ENCODE measurements at regions not wholly inside any gene's neighbourhood (a gene's known extent, or its start where the extent isn't known, plus 50 kb on each side); places are given as distances from the start of the nearest gene placed in this dataset.
"Not testable (repeated sequence)": the region's sequence is repeated elsewhere in the genome, so short reads cannot be mapped to it uniquely, and the experiment has no call there.

DNA sequence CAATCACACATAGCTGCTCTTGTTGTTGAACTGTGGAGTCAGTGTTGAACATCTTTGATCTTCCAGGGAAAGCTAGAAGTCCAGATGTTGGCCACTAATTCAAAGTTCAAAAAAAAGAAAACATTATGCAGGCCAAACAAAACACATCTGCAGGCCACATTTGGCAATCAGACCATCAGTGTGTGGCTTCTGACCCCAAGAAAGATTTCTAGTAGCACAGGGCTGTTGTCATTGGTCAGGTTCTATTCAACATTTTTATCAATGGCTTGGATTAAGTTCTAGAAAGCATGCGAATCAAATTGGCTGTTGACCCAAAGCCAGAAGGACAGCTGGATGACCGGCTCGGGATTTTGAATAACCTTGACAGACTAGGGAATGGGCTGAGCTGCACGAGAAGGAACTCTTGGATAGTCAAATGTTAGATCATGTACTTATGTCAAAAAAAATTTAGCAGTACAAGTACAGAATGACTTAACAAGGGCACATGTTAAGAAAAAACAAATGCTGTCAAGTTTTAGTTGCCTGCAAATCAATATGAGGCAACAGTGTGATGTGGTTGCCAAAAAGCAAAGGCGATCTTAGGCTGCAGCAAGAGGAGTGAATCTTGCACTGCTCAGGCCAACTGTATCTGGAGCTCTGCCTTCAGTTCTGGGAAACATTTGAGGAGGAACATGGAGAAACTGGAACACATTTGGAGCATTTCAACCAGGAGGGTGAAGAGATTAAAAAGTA is 187.6 kb downstream of the RGS9 start:
- ChIA-PET CTCF (no interaction called here), POLR2A (no interaction called here)

DNA sequence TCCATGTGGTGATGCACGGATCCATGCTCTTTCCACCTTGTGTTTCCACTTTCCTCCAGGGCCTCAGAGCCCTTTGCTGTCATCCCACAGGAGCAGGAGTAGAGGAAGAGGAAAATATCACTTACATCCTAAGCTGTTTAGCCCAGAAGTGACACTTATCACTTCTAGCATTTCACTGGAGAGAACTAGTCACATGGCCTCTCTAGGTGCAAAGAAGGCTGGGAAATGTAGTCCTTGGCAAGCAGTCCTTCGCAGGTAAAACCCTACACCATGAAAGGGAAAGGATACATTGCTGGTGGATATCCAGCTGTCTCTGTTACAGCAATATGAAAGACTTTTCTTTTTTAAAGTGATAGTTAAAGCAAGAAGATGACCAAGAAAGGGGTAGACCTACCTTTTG is 185.9 kb downstream of the RGS9 start:
- CTCF ChIA-PET: no interaction called here
- POLR2A ChIA-PET: no interaction called here

DNA sequence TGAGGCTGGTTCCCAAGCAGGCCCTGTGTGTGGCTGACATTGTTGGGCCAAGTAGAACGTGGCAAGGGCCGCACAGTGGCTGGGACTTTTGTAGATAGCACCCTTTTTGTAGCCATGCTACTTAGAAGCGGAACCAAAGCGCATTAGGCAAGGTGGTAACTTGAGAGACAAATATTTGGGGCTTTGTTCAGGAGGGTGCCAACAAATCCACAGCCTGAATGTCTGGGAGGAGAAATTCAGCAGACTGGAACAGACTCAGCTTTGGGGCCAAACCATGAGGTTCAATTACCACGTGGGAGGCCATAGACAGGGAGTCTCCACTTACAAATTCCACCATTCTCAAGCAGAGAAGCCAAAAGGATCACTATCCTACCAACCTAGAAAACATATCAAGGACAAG is 183.7 kb downstream of the RGS9 start:
- CTCF ChIA-PET: no interaction called here
- POLR2A ChIA-PET: no interaction called here

DNA sequence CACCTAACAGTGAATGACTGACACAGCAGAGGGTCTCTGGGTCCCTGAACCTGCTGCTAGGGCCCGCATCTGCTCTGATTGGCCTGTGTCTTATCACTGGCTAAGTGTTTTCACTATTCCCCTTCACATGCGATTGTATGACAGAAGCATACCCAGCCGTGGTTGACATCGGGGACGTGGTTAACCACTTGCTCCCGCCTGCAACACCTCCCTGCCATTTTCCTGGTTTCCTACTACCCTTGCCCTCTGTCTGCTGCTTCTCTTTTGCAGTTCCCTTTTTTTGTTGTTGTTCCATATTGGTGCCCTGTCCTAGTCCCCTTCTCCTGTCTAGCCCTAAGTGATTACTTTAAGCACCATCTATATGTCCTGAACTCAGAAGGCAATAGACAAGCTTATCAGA is 177.0 kb downstream of the RGS9 start:
- ChIA-PET POLR2A (no interaction called here), CTCF (no interaction called here)

DNA sequence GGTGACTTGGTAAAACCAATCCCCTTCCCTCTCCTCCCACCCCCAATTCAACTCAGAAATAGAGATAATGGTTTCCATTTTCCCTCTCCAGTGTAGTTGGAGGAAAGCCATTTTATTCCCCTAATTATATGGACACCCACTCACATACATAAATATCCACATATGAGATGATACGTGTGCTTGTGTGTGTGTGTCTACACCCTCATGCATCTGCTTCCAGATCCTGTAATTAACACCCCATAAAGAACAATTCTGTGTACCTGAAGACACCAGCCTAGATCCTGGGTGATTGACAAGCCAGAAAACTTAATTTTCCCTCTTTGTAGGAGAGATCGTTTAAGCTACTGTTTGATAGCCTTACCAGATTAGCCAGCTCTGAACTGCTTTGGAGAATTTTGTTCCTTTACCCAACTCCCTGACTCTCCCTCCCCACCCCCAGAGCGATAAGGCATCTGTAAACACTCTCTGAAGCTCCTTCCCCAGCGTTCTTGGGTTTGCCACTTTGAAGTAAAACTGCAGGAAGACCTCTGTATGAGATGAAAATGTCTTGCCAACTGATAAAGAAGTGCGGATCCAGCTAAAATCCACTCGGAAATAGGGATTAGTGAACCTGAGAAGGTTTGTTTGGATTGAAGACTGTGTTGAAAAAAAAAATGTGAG is 175.7 kb downstream of the RGS9 start:
- ChIA-PET POLR2A (no interaction called here), CTCF (no interaction called here)

DNA sequence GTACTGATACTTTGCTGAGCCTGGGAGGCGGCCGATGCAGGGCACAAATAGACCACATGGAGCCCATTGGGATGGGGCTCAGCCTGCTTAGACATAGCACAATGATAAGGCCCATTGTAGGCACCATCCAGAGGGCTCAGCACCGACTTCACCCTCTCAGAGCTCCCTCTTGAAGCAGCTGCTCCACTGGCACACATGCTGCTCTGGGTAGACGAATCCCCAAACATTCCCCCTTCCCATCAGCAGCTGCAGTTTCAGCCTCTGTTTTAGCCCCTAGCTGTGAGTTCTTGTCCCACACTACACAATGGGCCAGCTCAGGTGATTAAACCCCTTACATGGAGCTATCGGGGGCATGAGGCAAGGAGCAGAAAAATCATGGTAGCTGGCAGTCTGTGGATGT is 174.1 kb downstream of the RGS9 start:
- CTCF ChIA-PET: interaction anchor here (0.7 kb wide), 1 partner anchor 17 kb away, joined by 3 read pairs; no protein-coding TSS in a partner anchor
- POLR2A ChIA-PET: no interaction called here

DNA sequence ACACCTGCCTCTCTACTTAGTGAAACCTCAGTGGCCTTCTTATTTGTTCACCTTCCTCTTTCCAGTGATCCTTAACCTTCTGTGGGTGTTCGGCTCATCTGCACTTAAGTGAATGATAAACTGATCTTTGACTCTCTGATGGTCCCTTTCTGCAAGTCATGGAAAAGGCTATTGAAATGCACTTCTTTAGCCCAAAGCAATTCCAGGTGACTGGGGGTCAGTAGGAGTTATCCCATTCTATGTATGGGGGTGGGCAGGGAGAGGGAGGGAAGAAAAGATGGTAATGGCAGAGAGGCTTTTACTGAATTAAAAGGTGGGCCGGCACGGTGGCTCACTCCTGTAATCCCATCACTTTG is 170.8 kb downstream of the RGS9 start:
- ChIA-PET POLR2A (no interaction called here), CTCF (interaction anchor here (1.5 kb wide), 1 partner anchor 13 kb away, joined by 4 read pairs; no protein-coding TSS in a partner anchor)

DNA sequence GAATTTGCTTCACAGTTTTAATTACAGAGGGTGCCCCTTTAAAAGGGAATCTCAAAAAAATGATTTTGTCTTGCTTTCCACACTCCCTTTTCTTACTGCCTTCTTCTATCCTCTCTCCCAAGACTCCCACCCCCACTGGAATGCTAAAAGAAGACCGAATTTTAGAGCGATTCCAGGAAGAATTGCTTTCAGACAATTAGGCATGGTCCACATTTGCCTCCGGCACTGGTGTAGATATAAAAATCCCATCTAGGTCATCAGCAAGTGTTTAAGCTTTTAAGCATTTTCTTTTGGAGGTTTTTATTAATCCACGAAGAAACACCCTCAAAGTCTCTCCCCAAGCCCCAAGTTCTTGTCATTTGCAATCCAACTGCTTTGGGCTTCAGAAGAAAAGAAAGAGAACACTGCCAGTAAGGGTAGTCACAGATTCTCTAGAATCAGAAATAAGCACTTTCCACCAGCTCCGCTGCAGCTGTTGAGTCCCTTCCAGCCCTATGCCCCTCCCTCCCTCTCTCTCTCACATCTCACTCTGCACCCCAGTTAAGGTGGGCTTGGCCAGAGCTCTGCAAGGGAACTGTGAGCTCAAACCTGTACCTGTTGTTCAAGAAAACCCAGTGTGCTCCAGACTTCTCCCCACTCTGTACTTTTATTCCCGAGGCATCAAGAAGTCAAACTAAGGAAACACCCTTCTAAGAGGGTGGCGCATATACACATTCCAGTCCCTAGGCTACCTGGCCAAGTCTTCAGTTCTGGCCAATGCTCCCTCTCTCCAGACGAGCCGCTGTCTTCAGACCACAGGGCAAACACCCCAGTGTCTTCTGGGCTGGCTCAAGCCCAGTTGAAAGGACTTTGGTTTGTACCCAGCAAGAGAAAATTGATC is 170.2 kb downstream of the RGS9 start:
- ChIA-PET CTCF (interaction anchor here (1.5 kb wide), 1 partner anchor 12 kb away, joined by 4 read pairs; no protein-coding TSS in a partner anchor), POLR2A (no interaction called here)

DNA sequence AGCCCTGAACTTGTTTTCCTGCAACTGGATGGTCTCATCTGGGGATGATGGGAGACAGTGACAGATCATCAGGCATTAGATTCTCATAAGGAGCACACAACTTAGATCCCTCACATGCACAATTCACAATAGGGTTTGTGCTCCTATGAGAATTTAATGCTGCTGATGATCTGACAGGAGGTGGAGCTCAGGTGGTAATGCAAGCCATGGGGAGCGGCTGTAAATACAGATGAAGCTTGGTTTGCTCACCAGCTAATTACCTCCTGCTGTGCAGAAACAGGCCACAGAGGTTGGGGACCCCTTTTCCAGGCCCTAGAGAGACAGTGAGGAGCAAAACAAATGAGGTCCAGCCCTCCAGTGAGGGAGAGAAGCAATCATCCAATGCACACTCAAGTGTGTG is 168.6 kb downstream of the RGS9 start:
- ChIA-PET CTCF (no interaction called here), POLR2A (no interaction called here)

DNA sequence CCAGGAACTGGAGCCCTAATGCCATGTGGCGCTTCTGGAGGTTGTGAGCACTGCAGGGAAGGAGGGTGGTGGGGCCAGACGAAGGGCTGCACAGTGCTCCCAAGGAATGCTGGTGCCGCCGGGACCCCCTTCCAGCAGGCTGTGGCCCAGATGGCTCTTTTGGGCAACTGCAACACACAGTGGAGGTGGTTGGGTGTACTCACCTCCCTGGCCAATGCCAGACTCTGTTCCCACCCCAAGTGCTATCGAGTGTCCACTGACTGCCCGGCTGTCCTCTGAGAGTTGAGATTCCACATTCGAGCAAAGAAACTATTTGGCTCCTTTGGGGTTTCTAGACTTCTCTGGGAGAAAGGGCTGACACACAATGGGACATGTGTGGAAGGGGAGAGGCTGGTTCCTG is 167.9 kb downstream of the RGS9 start:
- POLR2A ChIA-PET: no interaction called here

DNA sequence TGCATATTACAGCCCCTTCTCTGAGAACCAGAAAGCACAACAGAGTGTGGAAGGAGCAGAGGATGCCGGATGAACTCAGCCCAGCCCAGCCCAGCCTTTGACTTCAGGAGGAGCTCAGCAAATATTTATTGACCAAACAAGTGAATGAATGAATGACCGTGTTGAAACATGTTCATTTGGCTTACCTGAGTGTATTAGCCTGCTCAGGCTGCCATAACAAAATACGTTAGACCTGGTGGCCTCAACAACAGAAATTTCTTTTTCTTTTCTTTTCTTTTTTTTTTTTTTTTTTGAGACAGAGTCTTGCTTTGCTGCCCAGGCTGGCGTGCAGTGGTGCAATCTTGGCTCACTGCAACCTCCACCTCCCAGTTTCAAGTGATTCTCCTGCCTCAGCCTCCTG is 164.7 kb downstream of the RGS9 start:
- CTCF ChIA-PET, POLR2A ChIA-PET: not testable (repeated sequence)

More for the DNA sequence above, 167.9 kb downstream of the RGS9 start:
- CTCF ChIA-PET: no interaction called here

DNA sequence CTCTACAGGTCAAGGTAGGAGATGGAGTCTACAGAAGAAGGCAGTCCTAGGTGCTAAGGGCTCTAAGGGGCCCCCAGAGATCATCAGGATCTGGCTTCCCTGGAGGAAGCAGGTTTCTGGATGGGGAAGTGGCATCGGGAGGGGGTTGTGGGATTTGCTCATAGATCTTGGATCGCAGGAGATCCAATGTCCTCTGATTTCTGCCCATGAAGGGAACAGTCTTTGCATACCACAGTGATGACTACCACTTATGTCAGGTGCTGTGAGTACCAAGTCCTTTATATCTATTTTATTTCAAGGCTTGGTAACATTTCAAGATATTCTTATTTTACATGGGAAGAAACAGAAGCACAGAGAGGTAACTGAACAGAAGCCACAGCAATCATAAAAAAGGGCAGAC is 164.0 kb downstream of the RGS9 start:
- CTCF ChIA-PET: no interaction called here
- POLR2A ChIA-PET: no interaction called here

DNA sequence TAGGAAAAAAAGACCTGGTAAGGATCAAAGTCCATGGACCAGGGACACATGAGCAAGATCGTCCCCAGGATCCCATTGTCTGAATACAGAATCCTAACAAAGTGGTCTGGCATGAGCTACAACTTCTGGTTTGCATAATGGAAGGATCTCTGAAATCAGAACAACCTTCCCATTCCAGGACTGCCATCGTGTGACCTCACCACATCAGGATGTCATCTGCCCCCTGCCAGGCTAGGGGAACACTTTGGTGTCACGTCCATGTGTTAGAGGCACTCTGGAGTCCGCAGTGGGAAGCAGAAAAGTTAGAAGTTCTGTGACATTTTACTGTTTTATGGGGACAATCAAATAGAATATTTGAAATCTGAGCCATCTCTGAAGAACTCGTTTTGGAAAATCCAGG is 160.7 kb downstream of the RGS9 start:
- POLR2A ChIA-PET: no interaction called here
- CTCF ChIA-PET: no interaction called here

DNA sequence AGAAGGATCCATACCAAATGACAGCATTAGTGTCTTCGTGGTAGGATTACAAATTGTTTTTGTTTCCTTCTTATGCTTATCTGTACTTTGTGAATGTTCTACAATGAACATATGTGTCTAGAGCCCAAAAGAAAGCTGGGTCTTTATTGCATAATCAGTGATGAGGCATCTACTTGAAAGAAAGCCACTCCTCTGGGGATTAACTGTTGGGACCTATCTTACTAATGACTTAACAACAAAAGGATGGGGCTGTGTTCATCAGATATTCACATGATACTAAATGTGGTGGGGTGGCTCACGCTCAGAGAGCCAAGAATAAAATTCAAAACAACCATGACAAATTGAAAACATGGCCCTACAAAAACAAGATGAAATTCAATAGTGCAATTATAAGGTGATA is 160.2 kb downstream of the RGS9 start:
- POLR2A ChIA-PET: no interaction called here

DNA sequence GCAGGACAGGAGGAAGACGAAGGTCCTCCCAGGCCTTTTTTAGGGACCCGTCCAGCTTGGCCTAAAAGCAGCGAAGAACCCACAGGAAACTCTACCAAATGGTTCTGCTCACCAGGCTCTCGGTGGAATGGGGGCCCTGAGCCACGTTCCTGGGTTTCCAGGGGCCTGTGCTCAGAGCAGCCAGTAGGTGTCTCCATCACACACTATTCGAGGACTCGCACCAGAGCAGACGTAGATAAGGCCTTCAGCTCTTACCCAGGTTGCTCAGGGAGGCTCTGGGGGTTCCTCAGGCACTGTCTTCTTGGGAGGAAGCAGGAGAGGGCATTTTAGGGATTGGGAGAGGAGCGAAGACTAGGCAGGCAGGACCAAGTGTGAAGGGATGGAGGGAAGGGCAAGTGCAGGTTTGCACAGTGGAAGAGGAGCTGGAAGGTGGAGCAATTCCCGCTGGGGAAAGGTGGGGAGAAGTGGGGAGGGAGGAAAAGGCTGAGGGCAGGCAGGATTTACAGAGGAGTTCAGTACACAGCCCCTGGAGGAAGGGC is 157.1 kb downstream of the RGS9 start:
- POLR2A ChIA-PET: no interaction called here
- CTCF ChIA-PET: interaction anchor here (0.5 to 1.7 kb wide), 19 partner anchors 13 to 902 kb away, joined by 3 to 7 read pairs (median 4); no protein-coding TSS in a partner anchor

More for the DNA sequence above, 160.2 kb downstream of the RGS9 start:
- CTCF ChIA-PET: no interaction called here

DNA sequence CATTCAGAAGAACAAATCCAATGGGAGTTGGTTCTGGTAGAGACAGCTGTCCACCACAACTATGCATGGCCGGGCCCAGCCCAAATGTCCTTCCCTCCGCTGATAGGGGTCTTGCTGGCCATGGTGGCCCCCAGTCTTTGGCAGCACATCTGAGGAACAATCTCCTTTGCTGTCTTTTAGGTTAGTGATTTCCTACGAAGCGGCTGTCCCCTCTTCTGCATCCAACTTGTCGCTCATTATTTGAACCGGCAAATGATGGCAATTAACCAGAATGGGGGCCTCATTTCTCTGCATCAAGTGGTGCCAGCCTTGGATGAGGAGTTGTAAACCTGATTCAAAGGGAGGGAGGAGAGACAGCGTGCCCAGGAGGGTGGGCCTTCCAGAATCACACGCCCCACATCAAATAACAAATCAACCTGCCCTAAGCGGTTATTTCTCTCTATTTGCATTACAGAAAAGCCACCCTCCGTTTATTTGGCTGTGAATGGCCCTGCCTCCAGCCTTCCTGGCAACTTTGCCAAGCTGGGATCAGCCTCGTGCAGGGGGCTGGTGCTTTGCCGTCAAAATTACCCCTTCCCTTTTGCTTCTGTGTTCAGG is 156.5 kb downstream of the RGS9 start:
- CTCF ChIA-PET: interaction anchor here (0.8 to 1.7 kb wide), 9 partner anchors 40 to 872 kb away, joined by 3 to 7 read pairs (median 4); no protein-coding TSS in a partner anchor

DNA sequence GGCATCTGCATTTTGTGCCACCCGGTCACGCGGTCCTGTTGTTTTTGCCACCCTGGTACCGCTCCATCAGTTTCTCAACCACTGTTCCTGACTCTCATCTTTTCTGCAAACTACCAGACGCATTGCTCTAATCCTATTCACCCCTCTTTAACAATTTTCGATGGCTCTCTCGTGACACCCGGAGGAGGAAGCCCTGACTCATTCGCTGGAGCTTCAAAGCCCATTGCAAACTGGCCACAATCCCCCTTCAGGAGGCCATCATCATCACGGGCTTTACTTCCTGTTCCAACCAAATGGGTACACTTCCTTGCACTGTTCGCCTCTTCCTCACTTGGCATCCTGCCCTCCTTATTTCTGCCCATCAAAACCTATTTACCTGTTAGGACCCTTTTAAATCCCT is 155.3 kb downstream of the RGS9 start:
- POLR2A ChIA-PET: no interaction called here
- CTCF ChIA-PET: interaction anchor here (0.6 to 1.4 kb wide), 2 partner anchors 43 to 65 kb away, joined by 3 to 4 read pairs; no protein-coding TSS in a partner anchor

More for the DNA sequence above, 156.5 kb downstream of the RGS9 start:
- POLR2A ChIA-PET: no interaction called here

DNA sequence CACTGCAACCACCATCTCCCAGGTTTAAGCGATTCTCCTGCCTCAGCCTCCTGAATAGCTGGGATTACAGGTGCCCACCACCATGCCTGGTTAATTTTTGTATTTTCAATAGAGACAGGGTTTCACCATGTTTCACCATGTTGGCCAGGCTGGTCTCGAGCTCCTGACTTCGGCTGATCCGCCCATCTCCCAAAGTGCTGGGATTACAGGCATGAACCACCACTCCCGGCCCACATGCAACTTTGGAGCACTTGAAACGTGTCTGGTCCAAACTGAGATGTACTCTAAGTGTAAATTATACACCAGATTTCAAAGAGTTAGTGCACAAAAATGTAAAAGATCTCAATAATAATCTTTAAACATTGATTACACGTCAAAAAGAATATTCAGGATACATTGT is 154.1 kb downstream of the RGS9 start:
- CTCF ChIA-PET, POLR2A ChIA-PET: not testable (repeated sequence)

DNA sequence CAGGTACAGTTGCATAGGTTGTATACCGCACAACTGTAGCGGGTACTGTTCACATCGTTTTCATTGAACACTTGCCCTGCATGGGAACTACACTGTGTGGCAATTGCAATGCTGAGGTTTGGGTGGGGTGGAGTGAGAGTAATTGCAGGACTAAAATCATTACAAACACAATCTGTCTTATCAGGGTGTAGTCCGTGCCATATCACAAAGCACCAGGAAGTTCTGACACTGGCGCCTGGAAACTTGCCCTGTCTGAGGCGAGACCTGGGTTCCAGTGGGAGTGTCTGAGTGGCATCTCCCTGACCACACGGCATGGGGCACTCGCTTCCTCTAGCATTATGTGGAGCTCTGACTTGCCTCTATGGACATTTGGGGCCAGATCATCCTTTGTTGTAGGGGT is 153.4 kb downstream of the RGS9 start:
- POLR2A ChIA-PET: no interaction called here
- CTCF ChIA-PET: no interaction called here

DNA sequence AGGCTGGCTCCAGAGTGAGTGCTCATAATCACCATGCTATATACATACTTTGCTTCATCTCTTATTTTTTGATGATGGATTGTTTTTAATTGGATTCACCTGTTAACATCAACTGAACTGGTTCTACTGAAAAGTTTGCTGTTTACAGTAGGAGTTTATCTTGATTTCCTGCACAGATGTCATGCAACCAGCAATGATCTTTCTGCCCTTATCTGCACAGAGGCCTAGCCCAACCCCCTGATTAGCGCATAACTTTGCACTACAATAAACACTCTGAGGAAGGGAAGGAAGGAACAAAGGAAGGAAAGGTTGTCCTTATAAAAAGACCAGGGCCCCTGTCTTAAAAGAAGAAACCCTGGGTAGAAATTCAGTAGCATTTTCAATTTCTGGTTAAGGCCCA is 152.9 kb downstream of the RGS9 start:
- CTCF ChIA-PET: no interaction called here
- POLR2A ChIA-PET: no interaction called here

All from activated CD8-positive, alpha-beta memory T cell treated with anti-CD3 and anti-CD28 coated beads for 36 hours (primary cell).